Keratinocyte (primary cell): ENCODE measurements at regions not wholly inside any gene's neighbourhood (a gene's known extent, or its start where the extent isn't known, plus 50 kb on each side); places are given as distances from the start of the nearest gene placed in this dataset.

Experiments
- DNase-seq: peaks from one replicate; pipeline ENCODE4 v3.0.0-alpha.2; 2011; ENCODE audit warnings: low read depth, missing footprints, low spot score
- FAIRE-seq: peaks from 2 replicates; lab custom pipeline; 2011; peaks lifted over from hg19 to GRCh38; lab: Jason Lieb, UNC
- H2AFZ ChIP-seq: 2 replicates; pipeline ENCODE4 v1.6.0; 2012; ENCODE audit warnings: low read length, control low read depth, inconsistent platforms; ENCODE audit not compliant: control insufficient read depth
- H3K27ac ChIP-seq: 2 replicates; pipeline ENCODE4 v1.5.1; 2011; ENCODE audit warnings: low read length; ENCODE audit not compliant: control insufficient read depth, insufficient read depth
- H3K27me3 ChIP-seq: 3 replicates; pipeline ENCODE4 v1.6.0; 2011; ENCODE audit warnings: low read length; ENCODE audit not compliant: control insufficient read depth, insufficient read depth; ENCODE audit errors: extremely low read depth
- H3K36me3 ChIP-seq, 2 experiments: 2 replicates in 1 of 2; 3 replicates in 1 of 2; pipeline ENCODE4 v1.5.1; 2011; ENCODE audit warnings: low read length in 2 of 2, mild to moderate bottlenecking in 1 of 2; ENCODE audit not compliant: control insufficient read depth in 2 of 2, insufficient read depth in 2 of 2; ENCODE audit errors: extremely low read depth in 1 of 2
- H3K4me1 ChIP-seq: 3 replicates; pipeline ENCODE4 v1.5.1; 2011; ENCODE audit warnings: low read length; ENCODE audit not compliant: control insufficient read depth, insufficient read depth; ENCODE audit errors: extremely low read depth
- H3K4me2 ChIP-seq: 3 replicates; pipeline ENCODE4 v1.6.0; 2011; ENCODE audit warnings: low read depth, low read length; ENCODE audit not compliant: control insufficient read depth, insufficient read depth; ENCODE audit errors: extremely low read depth
- H3K4me3 ChIP-seq, 3 experiments: fragments of 200-600 bp in 1 of 3; sonication (generic) in 1 of 3; 2 replicates in 2 of 3; 3 replicates in 1 of 3; pipeline ENCODE4 v1.5.1; 2011 to 2016; ENCODE audit warnings: low read length in 3 of 3, mild to moderate bottlenecking in 3 of 3, control low read depth in 2 of 3, inconsistent platforms in 1 of 3, low read depth in 1 of 3, mixed read lengths in 1 of 3, mixed run types in 1 of 3, moderate library complexity in 1 of 3; ENCODE audit not compliant: control insufficient read depth in 2 of 3, insufficient read depth in 2 of 3; ENCODE audit errors: extremely low read depth in 1 of 3
- H3K79me2 ChIP-seq: 2 replicates; pipeline ENCODE4 v1.6.0; 2012; ENCODE audit warnings: low read length; ENCODE audit not compliant: control insufficient read depth, insufficient read depth
- H3K9ac ChIP-seq: 3 replicates; pipeline ENCODE4 v1.6.0; 2011; ENCODE audit warnings: low read length; ENCODE audit not compliant: control insufficient read depth, insufficient read depth; ENCODE audit errors: extremely low read depth
- H3K9me1 ChIP-seq: 3 replicates; pipeline ENCODE4 v1.6.0; 2011; ENCODE audit warnings: low read length; ENCODE audit not compliant: control insufficient read depth, insufficient read depth; ENCODE audit errors: extremely low read depth
- H3K9me3 ChIP-seq: 2 replicates; pipeline ENCODE4 v1.5.1; 2012; ENCODE audit warnings: low read depth, low read length; ENCODE audit not compliant: control insufficient read depth
- H4K20me1 ChIP-seq: 3 replicates; pipeline ENCODE4 v1.6.0; 2011; ENCODE audit warnings: low read length; ENCODE audit not compliant: control insufficient read depth, insufficient read depth; ENCODE audit errors: extremely low read depth
- EZH2 ChIP-seq: IDR thresholded peaks from one replicate; pipeline ENCODE4 v1.6.1; 2012; ENCODE audit warnings: inconsistent platforms, mild to moderate bottlenecking, low read length, moderate library complexity
- dilution Hi-C: fragments of 300-500 bp; cut with MboI; formaldehyde crosslinking; loops from one replicate; pipeline ENCODE4 v1.7.0; 2020; ENCODE audit warnings: low sequenced_read_pairs; ENCODE audit not compliant: extremely low pct_ligation_motif_present
- TF ChIP-seq, protein P1 (sequence below), 3 experiments: IDR thresholded peaks in 1 of 3; conservative IDR thresholded peaks in 1 of 3; optimal IDR thresholded peaks in 1 of 3; 2 replicates in 2 of 3; 3 replicates in 1 of 3; pipeline versions ENCODE3 to v1.5.1; 2011; ENCODE audit warnings: low read length in 3 of 3, mild to moderate bottlenecking in 3 of 3, moderate library complexity in 2 of 3, control low read depth in 1 of 3, inconsistent platforms in 1 of 3; ENCODE audit not compliant: insufficient read depth in 2 of 3; ENCODE audit errors: extremely low read depth in 1 of 3

DNA sequence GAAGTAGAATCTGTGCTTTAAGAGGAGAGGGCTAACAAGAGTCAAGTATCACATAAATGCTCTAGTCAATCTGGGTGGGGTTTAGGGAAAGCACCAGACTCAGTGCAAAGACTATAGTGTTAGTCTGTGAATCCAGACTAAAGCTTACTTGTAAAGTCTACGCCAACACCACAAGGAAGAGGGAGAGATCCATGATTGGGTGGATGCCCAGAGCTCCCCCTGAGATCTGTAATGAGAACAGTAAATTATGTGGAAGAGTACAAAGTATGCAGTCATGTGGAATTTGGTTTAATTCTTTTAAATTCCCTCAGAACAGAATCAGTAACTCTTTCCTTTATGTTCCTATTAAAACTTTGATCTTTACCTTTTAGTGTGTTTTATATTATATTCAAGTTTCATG is 354.7 kb upstream of the SPANXN4 start:
- no peaks in the 10 kb centered on the region for H4K20me1 ChIP-seq
- FAIRE-seq (no peak), DNase-seq (no peak)
- H3K9me3 ChIP-seq, result peaks cover 4% of the 10 kb centered on the region
- H2AFZ ChIP-seq, result no peak overlapping the region
- dilution Hi-C loops, result no loop called here
- no peaks in the 10 kb centered on the region for H3K79me2 ChIP-seq
- H3K36me3 ChIP-seq, result no peaks in the 10 kb centered on the region
- H3K4me2 ChIP-seq, result no peak overlapping the region
- H3K27me3 ChIP-seq, result no peaks in the 10 kb centered on the region
- H3K4me3 ChIP-seq, result no peak overlapping the region
- TF ChIP-seq EZH2, result no peak
- TF ChIP-seq, protein P1, sequence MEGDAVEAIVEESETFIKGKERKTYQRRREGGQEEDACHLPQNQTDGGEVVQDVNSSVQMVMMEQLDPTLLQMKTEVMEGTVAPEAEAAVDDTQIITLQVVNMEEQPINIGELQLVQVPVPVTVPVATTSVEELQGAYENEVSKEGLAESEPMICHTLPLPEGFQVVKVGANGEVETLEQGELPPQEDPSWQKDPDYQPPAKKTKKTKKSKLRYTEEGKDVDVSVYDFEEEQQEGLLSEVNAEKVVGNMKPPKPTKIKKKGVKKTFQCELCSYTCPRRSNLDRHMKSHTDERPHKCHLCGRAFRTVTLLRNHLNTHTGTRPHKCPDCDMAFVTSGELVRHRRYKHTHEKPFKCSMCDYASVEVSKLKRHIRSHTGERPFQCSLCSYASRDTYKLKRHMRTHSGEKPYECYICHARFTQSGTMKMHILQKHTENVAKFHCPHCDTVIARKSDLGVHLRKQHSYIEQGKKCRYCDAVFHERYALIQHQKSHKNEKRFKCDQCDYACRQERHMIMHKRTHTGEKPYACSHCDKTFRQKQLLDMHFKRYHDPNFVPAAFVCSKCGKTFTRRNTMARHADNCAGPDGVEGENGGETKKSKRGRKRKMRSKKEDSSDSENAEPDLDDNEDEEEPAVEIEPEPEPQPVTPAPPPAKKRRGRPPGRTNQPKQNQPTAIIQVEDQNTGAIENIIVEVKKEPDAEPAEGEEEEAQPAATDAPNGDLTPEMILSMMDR (optimal IDR thresholded peaks at IDR 0.05 in 1 of 3, IDR thresholded peaks at IDR 0.05 in 1 of 3, conservative IDR thresholded peaks at IDR 0.05 in 1 of 3; ENCODE audit: extremely low read depth in 1 of 3, insufficient read depth in 2 of 3, low read length in 3 of 3), result no peak
- H3K9ac ChIP-seq, result no peak overlapping the region
- no peaks in the 10 kb centered on the region for H3K4me1 ChIP-seq
- H3K27ac ChIP-seq, result no peak overlapping the region
- no peaks in the 10 kb centered on the region for H3K9me1 ChIP-seq

DNA sequence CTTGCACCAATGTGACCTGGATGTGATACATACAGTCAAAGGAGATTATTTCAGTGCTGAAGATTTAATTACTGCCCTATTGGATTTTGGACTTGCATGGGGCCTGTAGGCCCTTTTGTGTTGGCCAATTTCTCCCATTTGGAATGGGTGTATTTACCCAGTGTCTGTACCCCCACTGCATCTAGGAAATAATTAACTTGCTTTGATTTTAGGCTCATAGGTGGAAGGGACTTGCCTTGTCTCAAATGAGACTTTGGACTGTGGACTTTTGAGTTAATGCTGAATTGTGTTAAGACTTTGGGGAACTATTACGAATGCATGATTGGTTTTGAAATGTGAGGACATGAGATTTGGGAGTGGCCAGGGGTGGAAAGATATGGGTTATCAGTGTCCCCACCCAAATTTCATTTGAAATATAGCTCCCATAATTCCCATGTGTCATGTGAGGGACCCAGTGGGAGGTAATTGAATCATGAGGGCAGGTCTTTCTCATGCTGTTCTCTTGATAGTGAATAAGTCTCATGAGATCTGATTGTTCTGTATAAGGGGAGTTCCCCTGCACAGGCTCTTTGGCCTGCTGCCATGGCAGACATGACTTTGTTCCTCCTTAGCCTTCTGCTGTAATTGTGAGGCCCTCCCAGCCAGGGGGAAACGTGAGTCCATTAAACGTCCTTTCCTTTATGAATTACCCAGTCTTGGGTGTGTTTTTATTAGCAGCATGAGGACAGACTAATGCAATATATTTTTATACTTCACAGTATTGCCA is 362.2 kb upstream of the SPANXN4 start:
- no peaks in the 10 kb centered on the region for H3K27me3 ChIP-seq
- DNase-seq, result no peak
- H3K4me1 ChIP-seq, result no peaks in the 10 kb centered on the region
- dilution Hi-C loops, result no loop called here
- no peaks in the 10 kb centered on the region for H3K9me3 ChIP-seq
- no peak overlapping the region for H3K9ac ChIP-seq
- H4K20me1 ChIP-seq, result no peaks in the 10 kb centered on the region
- no peaks in the 10 kb centered on the region for H3K9me1 ChIP-seq
- H3K4me3 ChIP-seq, result no peak overlapping the region
- H3K4me2 ChIP-seq, result no peak overlapping the region
- no peaks in the 10 kb centered on the region for H3K79me2 ChIP-seq
- no peaks in the 10 kb centered on the region for H3K36me3 ChIP-seq
- no peak overlapping the region for H3K27ac ChIP-seq
- no peak for FAIRE-seq
- no peak overlapping the region for H2AFZ ChIP-seq
- TF ChIP-seq, protein P1 (optimal IDR thresholded peaks at IDR 0.05 in 1 of 3, IDR thresholded peaks at IDR 0.05 in 1 of 3, conservative IDR thresholded peaks at IDR 0.05 in 1 of 3; ENCODE audit: extremely low read depth in 1 of 3, insufficient read depth in 2 of 3, low read length in 3 of 3), result no peak
- TF ChIP-seq EZH2, result no peak
